K562 (cell line): ENCODE measurements at regions not wholly inside any gene's neighbourhood (a gene's known extent, or its start where the extent isn't known, plus 50 kb on each side); places are given as distances from the start of the nearest gene placed in this dataset.

Experiments
- ATAC-seq: fragments of 200-7000 bp; cut with Tn5 transposase; 3 replicates; pipeline ENCODE4 v1.9.1; 2020; ENCODE audit warnings: moderate library complexity
- BruUV-seq: library from RNA; stranded (reverse); fragments of 400-500 nt; replicated peaks from 2 replicates; lab custom pipeline; 2021; lab: Mats Ljungman, UMichigan
- CTCF ChIA-PET: fragments of 300-600 bp; formaldehyde crosslinking; extraction: SDS; loops from one replicate; lab custom pipeline; 2021; ENCODE audit warnings: low intra/inter-chr PET ratio; lab: Yijun Ruan, JAX
- POLR2A ChIA-PET: fragments of 300-600, 350-650 bp; sonication (Branson Sonifier 250); formaldehyde crosslinking; extraction: SDS; loops from one replicate; lab custom pipeline; 2021; ENCODE audit warnings: antibody characterized with exemption, inconsistent platforms; lab: Yijun Ruan, JAX
- DNase-seq, 4 experiments: peaks; one replicate each; pipeline versions ENCODE4 v3.0.0 to v3.0.0-alpha.2; 2011 to 2018; ENCODE audit warnings: low spot score in 3 of 4, mixed read lengths in 3 of 4; ENCODE audit errors: extremely low read depth in 1 of 4
- FAIRE-seq: peaks from 2 replicates; lab custom pipeline; 2011; peaks lifted over from hg19 to GRCh38; lab: Jason Lieb, UNC
- H2AFZ ChIP-seq: 2 replicates; pipeline ENCODE4 v1.6.0; 2011; ENCODE audit warnings: low read depth, low read length, control low read depth, inconsistent platforms
- H3K27ac ChIP-seq: fragments of 200-600 bp; 3 replicates; pipeline ENCODE4 v1.8.0; 2011; ENCODE audit warnings: low read depth, mild to moderate bottlenecking, control low read depth, inconsistent platforms, low read length, moderate library complexity, mixed read lengths; ENCODE audit errors: extremely low read depth
- H3K27me3 ChIP-seq, 2 experiments: fragments of 300-600 bp in 1 of 2; 2 replicates in 1 of 2; 3 replicates in 1 of 2; pipeline versions ENCODE4 v1.6.0 to v1.8.0; 2011; ENCODE audit warnings: inconsistent platforms in 2 of 2, low read length in 2 of 2, mild to moderate bottlenecking in 1 of 2, mixed read lengths in 1 of 2, moderate library complexity in 1 of 2; ENCODE audit not compliant: control insufficient read depth in 2 of 2, insufficient read depth in 2 of 2
- H3K36me3 ChIP-seq: fragments of 300-600 bp; 3 replicates; pipeline ENCODE4 v1.8.0; 2011; ENCODE audit warnings: mild to moderate bottlenecking, low read length, inconsistent platforms; ENCODE audit not compliant: control insufficient read depth, insufficient read depth
- H3K4me1 ChIP-seq, 2 experiments: fragments of 200-600 bp in 1 of 2; replicated peaks in 1 of 2; 2 replicates in 1 of 2; 3 replicates in 1 of 2; pipeline versions ENCODE4 v1.5.1 to v1.8.0; 2011; ENCODE audit warnings: inconsistent platforms in 2 of 2, low read length in 2 of 2, mild to moderate bottlenecking in 1 of 2, mixed read lengths in 1 of 2, moderate library complexity in 1 of 2; ENCODE audit not compliant: control insufficient read depth in 2 of 2, insufficient read depth in 2 of 2
- H3K4me2 ChIP-seq: 2 replicates; pipeline ENCODE4 v1.6.1; 2011; ENCODE audit warnings: low read length, control low read depth, inconsistent platforms, mixed read lengths; ENCODE audit not compliant: insufficient read depth
- H3K4me3 ChIP-seq: fragments of 200-600 bp; sonication (generic), shearing (Covaris generic); 2 replicates; pipeline ENCODE4 v1.5.1; 2016; ENCODE audit warnings: control low read depth, inconsistent platforms
- H3K79me2 ChIP-seq: fragments of 200-600 bp; 3 replicates; pipeline ENCODE4 v1.8.0; 2011; ENCODE audit warnings: low read length, inconsistent platforms; ENCODE audit not compliant: control insufficient read depth, insufficient read depth
- H3K9ac ChIP-seq, 2 experiments: 2 replicates each; pipeline versions ENCODE4 v1.6.0 to v1.6.1; 2011; ENCODE audit warnings: low read depth in 2 of 2, low read length in 2 of 2, control low read depth in 1 of 2, inconsistent platforms in 1 of 2, mild to moderate bottlenecking in 1 of 2, mixed read lengths in 1 of 2; ENCODE audit not compliant: insufficient read depth in 1 of 2
- H3K9me1 ChIP-seq: one replicate; pipeline ENCODE4 v1.6.0; 2011; ENCODE audit warnings: inconsistent platforms, mild to moderate bottlenecking, low read length, moderate library complexity; ENCODE audit not compliant: control insufficient read depth, insufficient read depth
- H3K9me3 ChIP-seq: replicated peaks from 2 replicates; pipeline ENCODE4 v1.5.1; 2011; ENCODE audit warnings: low read depth, low read length, inconsistent platforms; ENCODE audit not compliant: control insufficient read depth, insufficient read depth
- H4K20me1 ChIP-seq: replicated peaks from 2 replicates; pipeline ENCODE4 v1.6.1; 2011; ENCODE audit warnings: low read length, inconsistent platforms, mixed read lengths; ENCODE audit not compliant: control insufficient read depth, insufficient read depth
- HBP1 ChIP-seq: fragments of 450-650 bp; formaldehyde crosslinking; IDR thresholded peaks from 2 replicates; pipeline ENCODE4 v1.4.0; 2022; ENCODE audit warnings: missing genetic modification characterization
- HMG20B ChIP-seq: fragments of 250-450 bp; sonication (Bioruptor Pico); IDR thresholded peaks from 2 replicates; pipeline ENCODE4 v1.5.0; 2021; ENCODE audit warnings: mild to moderate bottlenecking
- MTA1 ChIP-seq: fragments of 450-650 bp; IDR thresholded peaks from 2 replicates; pipeline ENCODE4 v1.6.1; 2017; ENCODE audit warnings: borderline replicate concordance
- NFIX ChIP-seq: fragments of 250-450 bp; sonication (Bioruptor Pico); IDR thresholded peaks from 2 replicates; pipeline ENCODE4 v1.4.0; 2020; ENCODE audit warnings: low read depth, mild to moderate bottlenecking, moderate library complexity
- PHB ChIP-seq: fragments of 250-450 bp; sonication (Bioruptor Pico); IDR thresholded peaks from 2 replicates; pipeline ENCODE4 v1.5.0; 2021
- PPARD ChIP-seq: fragments of 250-450 bp; sonication (Bioruptor Pico); IDR thresholded peaks from 2 replicates; pipeline ENCODE4 v1.8.0; 2022; ENCODE audit warnings: inconsistent platforms, mild to moderate bottlenecking, moderate library complexity
- PTRF ChIP-seq: fragments of 450-650 bp; IDR thresholded peaks from 2 replicates; pipeline ENCODE4 v1.6.1; 2016; ENCODE audit warnings: mild to moderate bottlenecking, missing genetic modification characterization, missing compliant biosample characterization
- PYGO2 ChIP-seq: fragments of 450-650 bp; IDR thresholded peaks from 2 replicates; pipeline ENCODE4 v1.6.1; 2016; ENCODE audit warnings: mild to moderate bottlenecking, missing genetic modification characterization, moderate library complexity, missing compliant biosample characterization
- SUPT5H ChIP-seq: fragments of 450-650 bp; IDR thresholded peaks from 2 replicates; pipeline ENCODE4 v1.6.1; 2016
- THRA ChIP-seq: fragments of 450-650 bp; IDR thresholded peaks from 2 replicates; pipeline ENCODE4 v1.6.1; 2017; ENCODE audit warnings: mild to moderate bottlenecking, moderate library complexity
- XRCC5 ChIP-seq: fragments of 200-400 bp; formaldehyde crosslinking; IDR thresholded peaks from 2 replicates; pipeline ENCODE4 v1.6.1; 2017; ENCODE audit warnings: low read depth, mild to moderate bottlenecking, low read length
- ZKSCAN1 ChIP-seq: fragments of 150-350 bp; IDR thresholded peaks from 2 replicates; pipeline ENCODE4 v1.6.1; 2016; ENCODE audit warnings: low read depth, low read length
- ZNF140 ChIP-seq: fragments of 250-450 bp; sonication (Bioruptor Pico); IDR thresholded peaks from 2 replicates; pipeline ENCODE4 v1.8.0; 2021; ENCODE audit warnings: moderate library complexity, mild to moderate bottlenecking, inconsistent platforms
- ZNF239 ChIP-seq: fragments of 250-450 bp; sonication (Bioruptor Pico); IDR thresholded peaks from 2 replicates; pipeline ENCODE4 v1.4.0; 2020; ENCODE audit warnings: mild to moderate bottlenecking
- ZNF277 ChIP-seq: fragments of 250-450 bp; sonication (Bioruptor Pico); IDR thresholded peaks from 2 replicates; pipeline ENCODE4 v1.8.0; 2022; ENCODE audit warnings: inconsistent platforms, mild to moderate bottlenecking, moderate library complexity, borderline replicate concordance
- ZNF3 ChIP-seq: fragments of 250-450 bp; sonication (Bioruptor Pico); IDR thresholded peaks from 2 replicates; pipeline ENCODE4 v1.5.0; 2021; ENCODE audit warnings: mild to moderate bottlenecking, moderate library complexity
- ZNF431 ChIP-seq: sonication (generic); formaldehyde crosslinking; IDR thresholded peaks from 2 replicates; pipeline ENCODE4 v1.8.0; 2022; ENCODE audit warnings: mild to moderate bottlenecking, missing genetic modification reagents
- ZNF639 ChIP-seq, 2 experiments: fragments of 200-800 bp in 1 of 2; sonication (Bioruptor generic) in 1 of 2; sonication (generic) in 1 of 2; formaldehyde crosslinking in 1 of 2; IDR thresholded peaks in 1 of 2; conservative IDR thresholded peaks in 1 of 2; 2 replicates each; pipeline versions ENCODE4 v1.5.0 to v1.6.1; 2016 to 2020; ENCODE audit warnings: missing compliant biosample characterization in 1 of 2, missing genetic modification characterization in 1 of 2, missing genetic modification reagents in 1 of 2
- WGBS: fragments of 100-300 bp; shearing (Covaris generic); methylation state at CpG from one replicate; pipeline ENCODE4 v1.1.6; 2016; ENCODE audit warnings: low coverage, mixed read lengths; ENCODE audit not compliant: insufficient coverage; ENCODE audit errors: missing lambda C conversion rate; 5-methylcytosine and 5-hydroxymethylcytosine counted together
- in situ Hi-C: fragments of 300-500 bp; cut with MboI; formaldehyde crosslinking; loops from 4 replicates; pipeline ENCODE4 v1.15.0; 2018; ENCODE audit warnings: inconsistent platforms, mixed read lengths
- intact Hi-C: fragments of 100-400 bp; cut with micrococcal nuclease; formaldehyde crosslinking; loops from 2 replicates; pipeline ENCODE4 v1.14.2; 2022

GRCh38 chr2:12313445-12314126 lies 403.1 kb upstream of the TRIB2 start:
- Histone ChIP-seq H3K4me2 (no peak overlapping the region), H3K9ac (no peak overlapping the region), H3K9me3 (no peaks in the 10 kb centered on the region), H3K27ac (no peak overlapping the region), H4K20me1 (no peaks in the 10 kb centered on the region), H3K9me1 (no peaks in the 10 kb centered on the region), H3K36me3 (peaks cover 14% of the 10 kb centered on the region; the same call in 2 of the 3 replicates), H3K27me3 (no peaks in the 10 kb centered on the region), H3K79me2 (no peaks in the 10 kb centered on the region), H3K4me1 (peaks cover 3 to 24% of the 10 kb centered on the region in 2 experiments; a peak in 3 of 5 replicates), H3K4me3 (no peak overlapping the region), H2AFZ (no peak overlapping the region)
- ChIA-PET CTCF (no interaction called here), POLR2A (interaction anchor here (0.7 to 1.3 kb wide), 3 partner anchors 20 to 561 kb away, joined by 3 to 4 read pairs (median 4); no protein-coding TSS in a partner anchor)
- in situ Hi-C loops: no loop called here
- no peak for DNase-seq
- no peak for FAIRE-seq
- 51% methylated on average over 6 of the region's 6 CpGs for WGBS
- intact Hi-C loops: no loop called here
- no peak; the same call in 1 of the 3 replicates for ATAC-seq
- TF ChIP-seq PHB: no peak
- TF ChIP-seq THRA: no peak
- no peak for TF ChIP-seq ZNF431 (CRISPR knock-in tag)
- no peak for TF ChIP-seq HMG20B (CRISPR knock-in tag)
- TF ChIP-seq ZNF239 (CRISPR knock-in tag): no peak
- no peak for TF ChIP-seq ZKSCAN1
- TF ChIP-seq HBP1 (CRISPR knock-in tag): no peak
- no peak for TF ChIP-seq ZNF3 (CRISPR knock-in tag)
- no peak for TF ChIP-seq XRCC5
- no peak for TF ChIP-seq PYGO2 (tag)
- no peak for TF ChIP-seq NFIX
- no peak for TF ChIP-seq PTRF (tag)
- TF ChIP-seq ZNF639 (CRISPR knock-in tag; conservative IDR thresholded peaks at IDR 0.05 in 1 of 2, IDR thresholded peaks at IDR 0.05 in 1 of 2): no peak
- no peak for TF ChIP-seq ZNF277
- TF ChIP-seq PPARD: no peak
- TF ChIP-seq MTA1: no peak
- TF ChIP-seq ZNF140: no peak
- no peak for TF ChIP-seq SUPT5H
- BruUV-seq: no TSS peak
